K562 (cell line): ENCODE measurements at regions not wholly inside any gene's neighbourhood (a gene's known extent, or its start where the extent isn't known, plus 50 kb on each side); places are given as distances from the start of the nearest gene placed in this dataset.

ENCODE experiments used
- ATAC-seq: fragments of 200-7000 bp; cut with Tn5 transposase; 3 replicates; pipeline ENCODE4 v1.9.1; 2020; ENCODE audit warnings: moderate library complexity
- BruUV-seq: library from RNA; stranded (reverse); fragments of 400-500 nt; replicated peaks from 2 replicates; lab custom pipeline; 2021; lab: Mats Ljungman, UMichigan
- CTCF ChIA-PET: fragments of 300-600 bp; formaldehyde crosslinking; extraction: SDS; loops from one replicate; lab custom pipeline; 2021; ENCODE audit warnings: low intra/inter-chr PET ratio; lab: Yijun Ruan, JAX
- POLR2A ChIA-PET: fragments of 300-600, 350-650 bp; sonication (Branson Sonifier 250); formaldehyde crosslinking; extraction: SDS; loops from one replicate; lab custom pipeline; 2021; ENCODE audit warnings: antibody characterized with exemption, inconsistent platforms; lab: Yijun Ruan, JAX
- DNase-seq, 4 experiments: peaks; one replicate each; pipeline versions ENCODE4 v3.0.0 to v3.0.0-alpha.2; 2011 to 2018; ENCODE audit warnings: low spot score in 3 of 4, mixed read lengths in 3 of 4; ENCODE audit errors: extremely low read depth in 1 of 4
- FAIRE-seq: peaks from 2 replicates; lab custom pipeline; 2011; peaks lifted over from hg19 to GRCh38; lab: Jason Lieb, UNC
- H2AFZ ChIP-seq: 2 replicates; pipeline ENCODE4 v1.6.0; 2011; ENCODE audit warnings: low read depth, low read length, control low read depth, inconsistent platforms
- H3K27ac ChIP-seq: fragments of 200-600 bp; 3 replicates; pipeline ENCODE4 v1.8.0; 2011; ENCODE audit warnings: low read depth, mild to moderate bottlenecking, control low read depth, inconsistent platforms, low read length, moderate library complexity, mixed read lengths; ENCODE audit errors: extremely low read depth
- H3K27me3 ChIP-seq, 2 experiments: fragments of 300-600 bp in 1 of 2; 2 replicates in 1 of 2; 3 replicates in 1 of 2; pipeline versions ENCODE4 v1.6.0 to v1.8.0; 2011; ENCODE audit warnings: inconsistent platforms in 2 of 2, low read length in 2 of 2, mild to moderate bottlenecking in 1 of 2, mixed read lengths in 1 of 2, moderate library complexity in 1 of 2; ENCODE audit not compliant: control insufficient read depth in 2 of 2, insufficient read depth in 2 of 2
- H3K36me3 ChIP-seq: fragments of 300-600 bp; 3 replicates; pipeline ENCODE4 v1.8.0; 2011; ENCODE audit warnings: mild to moderate bottlenecking, low read length, inconsistent platforms; ENCODE audit not compliant: control insufficient read depth, insufficient read depth
- H3K4me1 ChIP-seq, 2 experiments: fragments of 200-600 bp in 1 of 2; replicated peaks in 1 of 2; 2 replicates in 1 of 2; 3 replicates in 1 of 2; pipeline versions ENCODE4 v1.5.1 to v1.8.0; 2011; ENCODE audit warnings: inconsistent platforms in 2 of 2, low read length in 2 of 2, mild to moderate bottlenecking in 1 of 2, mixed read lengths in 1 of 2, moderate library complexity in 1 of 2; ENCODE audit not compliant: control insufficient read depth in 2 of 2, insufficient read depth in 2 of 2
- H3K4me2 ChIP-seq: 2 replicates; pipeline ENCODE4 v1.6.1; 2011; ENCODE audit warnings: low read length, control low read depth, inconsistent platforms, mixed read lengths; ENCODE audit not compliant: insufficient read depth
- H3K4me3 ChIP-seq: fragments of 200-600 bp; sonication (generic), shearing (Covaris generic); 2 replicates; pipeline ENCODE4 v1.5.1; 2016; ENCODE audit warnings: control low read depth, inconsistent platforms
- H3K79me2 ChIP-seq: fragments of 200-600 bp; 3 replicates; pipeline ENCODE4 v1.8.0; 2011; ENCODE audit warnings: low read length, inconsistent platforms; ENCODE audit not compliant: control insufficient read depth, insufficient read depth
- H3K9ac ChIP-seq, 2 experiments: 2 replicates each; pipeline versions ENCODE4 v1.6.0 to v1.6.1; 2011; ENCODE audit warnings: low read depth in 2 of 2, low read length in 2 of 2, control low read depth in 1 of 2, inconsistent platforms in 1 of 2, mild to moderate bottlenecking in 1 of 2, mixed read lengths in 1 of 2; ENCODE audit not compliant: insufficient read depth in 1 of 2
- H3K9me1 ChIP-seq: one replicate; pipeline ENCODE4 v1.6.0; 2011; ENCODE audit warnings: inconsistent platforms, mild to moderate bottlenecking, low read length, moderate library complexity; ENCODE audit not compliant: control insufficient read depth, insufficient read depth
- H3K9me3 ChIP-seq: replicated peaks from 2 replicates; pipeline ENCODE4 v1.5.1; 2011; ENCODE audit warnings: low read depth, low read length, inconsistent platforms; ENCODE audit not compliant: control insufficient read depth, insufficient read depth
- H4K20me1 ChIP-seq: replicated peaks from 2 replicates; pipeline ENCODE4 v1.6.1; 2011; ENCODE audit warnings: low read length, inconsistent platforms, mixed read lengths; ENCODE audit not compliant: control insufficient read depth, insufficient read depth
- ADNP ChIP-seq: fragments of 200-800 bp; sonication (Bioruptor generic); IDR thresholded peaks from 2 replicates; pipeline ENCODE4 v1.6.1; 2016; ENCODE audit warnings: missing genetic modification characterization, missing compliant biosample characterization
- ARID1B ChIP-seq: fragments of 450-650 bp; IDR thresholded peaks from 2 replicates; pipeline ENCODE4 v1.6.1; 2016; ENCODE audit warnings: antibody characterized with exemption, mild to moderate bottlenecking, inconsistent platforms
- CBX8 ChIP-seq: fragments of 200-600 bp; sonication (generic); IDR thresholded peaks from 2 replicates; pipeline ENCODE4 v1.6.1; 2012; ENCODE audit warnings: borderline replicate concordance, mixed run types, low read depth, mild to moderate bottlenecking, moderate library complexity, mixed read lengths, low read length, control low read depth, inconsistent platforms; ENCODE audit not compliant: poor library complexity, severe bottlenecking; ENCODE audit errors: extremely low read depth
- DMBX1 ChIP-seq: fragments of 250-450 bp; sonication (Bioruptor Pico); IDR thresholded peaks from 2 replicates; pipeline ENCODE4 v1.8.0; 2022; ENCODE audit warnings: inconsistent platforms, mild to moderate bottlenecking, moderate library complexity, borderline replicate concordance
- E2F3 ChIP-seq: fragments of 250-450 bp; sonication (Bioruptor Pico); IDR thresholded peaks from 2 replicates; pipeline ENCODE4 v1.4.0; 2020; ENCODE audit warnings: mild to moderate bottlenecking
- MAFK ChIP-seq: IDR thresholded peaks from 2 replicates; pipeline ENCODE4 v1.6.1; 2011; ENCODE audit warnings: low read length, improper control_type of control experiment
- NR2F6 ChIP-seq: fragments of 450-650 bp; formaldehyde crosslinking; IDR thresholded peaks from 2 replicates; pipeline ENCODE4 v1.4.0; 2020; ENCODE audit warnings: mild to moderate bottlenecking
- RFX7 ChIP-seq: fragments of 250-450 bp; sonication (Bioruptor Pico); IDR thresholded peaks from 2 replicates; pipeline ENCODE4 v1.5.1; 2021; ENCODE audit warnings: mild to moderate bottlenecking
- SMARCC2 ChIP-seq: fragments of 450-650 bp; IDR thresholded peaks from 2 replicates; pipeline ENCODE4 v1.6.1; 2017; ENCODE audit warnings: antibody characterized with exemption, moderate library complexity, mild to moderate bottlenecking, low read depth
- SREBF2 ChIP-seq: sonication (generic); formaldehyde crosslinking; IDR thresholded peaks from 2 replicates; pipeline ENCODE4 v1.4.0; 2020; ENCODE audit warnings: mild to moderate bottlenecking, missing genetic modification reagents
- STAT5A ChIP-seq: IDR thresholded peaks from 2 replicates; pipeline ENCODE4 v1.6.1; 2012; ENCODE audit warnings: low read length, inconsistent platforms, borderline replicate concordance
- TAF7 ChIP-seq: fragments of 450-650 bp; IDR thresholded peaks from 2 replicates; pipeline ENCODE4 v1.6.1; 2016; ENCODE audit warnings: missing genetic modification characterization, missing compliant biosample characterization
- UBTF ChIP-seq, 2 experiments: IDR thresholded peaks; 2 replicates each; pipeline ENCODE4 v1.6.1; 2012; ENCODE audit warnings: improper control_type of control experiment in 2 of 2, low read depth in 2 of 2, low read length in 2 of 2, borderline replicate concordance in 1 of 2
- ZNF408 ChIP-seq: fragments of 250-450 bp; sonication (Bioruptor Pico); IDR thresholded peaks from 2 replicates; pipeline ENCODE4 v1.4.0; 2020; ENCODE audit warnings: low read depth, mild to moderate bottlenecking, moderate library complexity
- ZNF518B ChIP-seq: fragments of 250-450 bp; sonication (Bioruptor Pico); IDR thresholded peaks from 2 replicates; pipeline ENCODE4 v1.5.0; 2021; ENCODE audit warnings: mild to moderate bottlenecking, moderate library complexity
- ZNF696 ChIP-seq: fragments of 250-450 bp; sonication (Bioruptor Pico); conservative IDR thresholded peaks from 2 replicates; pipeline ENCODE4 v1.4.0; 2020; ENCODE audit warnings: mild to moderate bottlenecking, moderate library complexity
- ZNF766 ChIP-seq: fragments of 200-800 bp; sonication (Bioruptor generic); conservative IDR thresholded peaks from 2 replicates; pipeline ENCODE4 v1.6.1; 2016; ENCODE audit warnings: missing genetic modification characterization, missing compliant biosample characterization
- ZNF79 ChIP-seq: fragments of 250-450 bp; sonication (Bioruptor Pico); IDR thresholded peaks from 2 replicates; pipeline ENCODE4 v1.4.0; 2020; ENCODE audit warnings: low read depth, mild to moderate bottlenecking, moderate library complexity
- WGBS: fragments of 100-300 bp; shearing (Covaris generic); methylation state at CpG from one replicate; pipeline ENCODE4 v1.1.6; 2016; ENCODE audit warnings: low coverage, mixed read lengths; ENCODE audit not compliant: insufficient coverage; ENCODE audit errors: missing lambda C conversion rate; 5-methylcytosine and 5-hydroxymethylcytosine counted together
- in situ Hi-C: fragments of 300-500 bp; cut with MboI; formaldehyde crosslinking; loops from 4 replicates; pipeline ENCODE4 v1.15.0; 2018; ENCODE audit warnings: inconsistent platforms, mixed read lengths
- intact Hi-C: fragments of 100-400 bp; cut with micrococcal nuclease; formaldehyde crosslinking; loops from 2 replicates; pipeline ENCODE4 v1.14.2; 2022

- TF ChIP-seq ZNF518B (CRISPR knock-in tag) (no peak), MAFK (no peak), NR2F6 (CRISPR knock-in tag) (no peak), ADNP (tag) (no peak), ZNF696 (CRISPR knock-in tag) (no peak), SREBF2 (no peak)
These were observed 372.5 kb downstream of the IRX2 start (continued) for GRCh38 chr5:2378976-2379375.

- in situ Hi-C loops = no loop called here
- no peak for ATAC-seq
- TF ChIP-seq RFX7 (CRISPR knock-in tag) (no peak), CBX8 (no peak), ZNF79 (CRISPR knock-in tag) (no peak), ARID1B (no peak), E2F3 (CRISPR knock-in tag) (no peak), SMARCC2 (no peak), UBTF (IDR thresholded peaks at IDR 0.05; ENCODE audit: borderline replicate concordance in 1 of 2, low read depth in 2 of 2, low read length in 2 of 2) (no peak), STAT5A (no peak), DMBX1 (CRISPR knock-in tag) (no peak), ZNF408 (CRISPR knock-in tag) (no peak), TAF7 (tag) (no peak), ZNF766 (CRISPR knock-in tag) (no peak)
These were observed 373.4 kb downstream of the IRX2 start for GRCh38 chr5:2378108-2378507.

More at GRCh38 chr5:2378108-2378507, 373.4 kb downstream of the IRX2 start:
- no peak for FAIRE-seq
- Histone ChIP-seq H4K20me1 (no peaks in the 10 kb centered on the region), H3K27ac (no peak overlapping the region), H3K79me2 (no peaks in the 10 kb centered on the region), H3K36me3 (no peaks in the 10 kb centered on the region), H3K4me1 (no peaks in the 10 kb centered on the region), H2AFZ (no peak overlapping the region), H3K27me3 (peaks cover 5 to 28% of the 10 kb centered on the region in 2 experiments; a peak in 3 of 5 replicates), H3K4me2 (no peak overlapping the region), H3K9me1 (no peaks in the 10 kb centered on the region), H3K9ac (no peak overlapping the region), H3K9me3 (no peaks in the 10 kb centered on the region), H3K4me3 (no peak overlapping the region)
- ChIA-PET POLR2A (interaction anchor here (0.6 kb wide), 1 partner anchor 670 kb away, joined by 3 read pairs; no protein-coding TSS in a partner anchor), CTCF (no interaction called here)
- BruUV-seq = no TSS peak
- intact Hi-C loops = no loop called here
- WGBS = 0% methylated on average over 7 of the region's 7 CpGs
- DNase-seq = no peak
